ENCODE measurements at regions not wholly inside any gene's neighbourhood (a gene's known extent, or its start where the extent isn't known, plus 50 kb on each side); places are given as distances from the start of the nearest gene placed in this dataset.

GRCh38 chr1:3954170-3955169, 54.4 kb upstream of the C1orf174 start:
- DNase-seq = no peak

GRCh38 chr1:3955196-3955772, 55.2 kb upstream of the C1orf174 start:
- DNase-seq = no peak

GRCh38 chr1:3956527-3957170, 56.6 kb upstream of the C1orf174 start:
- no peak for DNase-seq

GRCh38 chr1:3959361-3959760, 59.3 kb upstream of the C1orf174 start:
- DNase-seq = no peak

- DNase-seq = no peak
Measured at GRCh38 chr1:3963554-3963953, 63.5 kb upstream of the C1orf174 start.

GRCh38 chr1:3965693-3966092, 65.6 kb upstream of the C1orf174 start:
- no peak for DNase-seq

- no peak for DNase-seq
Measured at GRCh38 chr1:3968851-3969250, 68.8 kb upstream of the C1orf174 start.

GRCh38 chr1:3971981-3972380, 71.9 kb upstream of the C1orf174 start:
- no peak for DNase-seq

- no peak for DNase-seq
Measured at GRCh38 chr1:3975903-3976630, 76.0 kb upstream of the C1orf174 start.

- no peak for DNase-seq
Measured at GRCh38 chr1:3976821-3977220, 76.7 kb upstream of the C1orf174 start.

- no peak for DNase-seq
Measured at GRCh38 chr1:3978196-3978989, 78.3 kb upstream of the C1orf174 start.

GRCh38 chr1:3978990-3979325, 78.9 kb upstream of the C1orf174 start:
- DNase-seq = no peak

- no peak for DNase-seq
Measured at GRCh38 chr1:3981261-3981660, 81.2 kb upstream of the C1orf174 start.

- DNase-seq = no peak
Measured at GRCh38 chr1:3981746-3982505, 81.9 kb upstream of the C1orf174 start.

GRCh38 chr1:3983181-3983580, 83.1 kb upstream of the C1orf174 start:
- DNase-seq = no peak

GRCh38 chr1:3984586-3984985, 84.5 kb upstream of the C1orf174 start:
- no peak for DNase-seq

- no peak for DNase-seq
Measured at GRCh38 chr1:3986686-3987218, 86.7 kb upstream of the C1orf174 start.

GRCh38 chr1:3987669-3988235, 87.7 kb upstream of the C1orf174 start:
- no peak for DNase-seq

GRCh38 chr1:3988431-3988830, 88.4 kb upstream of the C1orf174 start:
- DNase-seq = no peak

- no peak for DNase-seq
Measured at GRCh38 chr1:3989465-3989864, 89.4 kb upstream of the C1orf174 start.

GRCh38 chr1:3992103-3992556, 92.1 kb upstream of the C1orf174 start:
- no peak for DNase-seq
